RWPE2 (cell line): ENCODE measurements at regions not wholly inside any gene's neighbourhood (a gene's known extent, or its start where the extent isn't known, plus 50 kb on each side); places are given as distances from the start of the nearest gene placed in this dataset.

Experiments used
- ATAC-seq: fragments of 200-7000 bp; cut with Tn5 transposase; 3 replicates; pipeline ENCODE4 v1.9.1; 2021; ENCODE audit warnings: low read depth
- DNase-seq: peaks from one replicate; pipeline ENCODE4 v3.0.0-alpha.2; 2020; ENCODE audit warnings: low spot score
- H3K27ac ChIP-seq: fragments of 450-650 bp; 2 replicates; pipeline ENCODE4 v1.5.1; 2017; ENCODE audit warnings: mild to moderate bottlenecking; ENCODE audit not compliant: poor library complexity, severe bottlenecking
- H3K27me3 ChIP-seq: fragments of 250-450 bp; sonication (Bioruptor Pico); 2 replicates; pipeline ENCODE4 v1.5.1; 2021; ENCODE audit warnings: mild to moderate bottlenecking, moderate library complexity; ENCODE audit not compliant: insufficient read depth, poor library complexity, severe bottlenecking
- H3K36me3 ChIP-seq: fragments of 250-450 bp; sonication (Bioruptor Pico); 2 replicates; pipeline ENCODE4 v1.5.1; 2020; ENCODE audit warnings: low read depth, mild to moderate bottlenecking, moderate library complexity
- H3K4me1 ChIP-seq: fragments of 250-450 bp; sonication (Bioruptor Pico); 2 replicates; pipeline ENCODE4 v1.5.1; 2021; ENCODE audit warnings: mild to moderate bottlenecking, moderate library complexity; ENCODE audit not compliant: insufficient read depth, poor library complexity, severe bottlenecking
- H3K4me3 ChIP-seq: fragments of 250-450 bp; sonication (Bioruptor Pico); 2 replicates; pipeline ENCODE4 v1.5.1; 2021; ENCODE audit warnings: mild to moderate bottlenecking, moderate library complexity; ENCODE audit not compliant: severe bottlenecking
- H3K9me3 ChIP-seq: fragments of 250-450 bp; sonication (Bioruptor Pico); 2 replicates; pipeline ENCODE4 v1.5.1; 2021; ENCODE audit warnings: mild to moderate bottlenecking, moderate library complexity; ENCODE audit not compliant: severe bottlenecking
- TF ChIP-seq, protein P1 (sequence below): fragments of 450-650 bp; IDR thresholded peaks from one replicate; pipeline ENCODE4 v1.5.1; 2017; ENCODE audit warnings: mild to moderate bottlenecking, moderate library complexity; ENCODE audit not compliant: poor library complexity, severe bottlenecking

DNA sequence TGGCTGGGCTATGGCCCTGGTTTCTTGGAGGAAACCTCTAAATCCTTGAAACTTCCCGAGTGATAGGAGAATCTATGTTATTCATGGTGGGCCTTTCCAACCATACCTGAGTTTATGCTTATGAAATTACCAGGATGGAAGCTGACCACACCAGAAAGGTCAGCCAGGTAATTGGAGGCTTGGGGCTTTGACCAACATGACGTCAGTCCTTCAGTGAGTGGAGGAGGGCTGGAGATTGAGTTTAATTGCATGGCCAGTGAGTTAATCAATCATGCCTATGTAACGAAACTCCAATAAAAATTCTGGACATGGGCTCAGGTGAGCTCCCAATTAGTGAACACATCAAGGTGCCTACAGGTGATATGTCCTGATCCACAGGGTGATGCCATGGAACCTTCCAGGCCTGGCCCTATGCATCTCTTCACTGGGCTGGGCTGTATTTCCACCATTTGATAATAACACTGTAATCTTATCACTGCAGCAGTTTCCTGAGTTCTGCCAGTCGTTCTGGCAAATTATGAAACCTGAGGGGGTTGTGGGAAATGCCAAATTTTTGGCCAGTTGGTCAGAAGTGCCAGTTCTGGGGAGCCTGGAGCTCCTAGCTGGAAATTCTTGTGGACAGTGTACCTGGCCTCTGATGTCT is 106.5 kb downstream of the CDH26 start:
- peaks cover 25% of the 10 kb centered on the region for H3K4me1 ChIP-seq
- peaks cover 9% of the 10 kb centered on the region for H3K36me3 ChIP-seq
- no peak for ATAC-seq
- TF ChIP-seq, protein P1, sequence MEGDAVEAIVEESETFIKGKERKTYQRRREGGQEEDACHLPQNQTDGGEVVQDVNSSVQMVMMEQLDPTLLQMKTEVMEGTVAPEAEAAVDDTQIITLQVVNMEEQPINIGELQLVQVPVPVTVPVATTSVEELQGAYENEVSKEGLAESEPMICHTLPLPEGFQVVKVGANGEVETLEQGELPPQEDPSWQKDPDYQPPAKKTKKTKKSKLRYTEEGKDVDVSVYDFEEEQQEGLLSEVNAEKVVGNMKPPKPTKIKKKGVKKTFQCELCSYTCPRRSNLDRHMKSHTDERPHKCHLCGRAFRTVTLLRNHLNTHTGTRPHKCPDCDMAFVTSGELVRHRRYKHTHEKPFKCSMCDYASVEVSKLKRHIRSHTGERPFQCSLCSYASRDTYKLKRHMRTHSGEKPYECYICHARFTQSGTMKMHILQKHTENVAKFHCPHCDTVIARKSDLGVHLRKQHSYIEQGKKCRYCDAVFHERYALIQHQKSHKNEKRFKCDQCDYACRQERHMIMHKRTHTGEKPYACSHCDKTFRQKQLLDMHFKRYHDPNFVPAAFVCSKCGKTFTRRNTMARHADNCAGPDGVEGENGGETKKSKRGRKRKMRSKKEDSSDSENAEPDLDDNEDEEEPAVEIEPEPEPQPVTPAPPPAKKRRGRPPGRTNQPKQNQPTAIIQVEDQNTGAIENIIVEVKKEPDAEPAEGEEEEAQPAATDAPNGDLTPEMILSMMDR = no peak
- H3K27ac ChIP-seq = no peak overlapping the region
- no peaks in the 10 kb centered on the region for H3K27me3 ChIP-seq
- H3K9me3 ChIP-seq = no peaks in the 10 kb centered on the region
- H3K4me3 ChIP-seq = no peak overlapping the region
- no peak for DNase-seq

DNA sequence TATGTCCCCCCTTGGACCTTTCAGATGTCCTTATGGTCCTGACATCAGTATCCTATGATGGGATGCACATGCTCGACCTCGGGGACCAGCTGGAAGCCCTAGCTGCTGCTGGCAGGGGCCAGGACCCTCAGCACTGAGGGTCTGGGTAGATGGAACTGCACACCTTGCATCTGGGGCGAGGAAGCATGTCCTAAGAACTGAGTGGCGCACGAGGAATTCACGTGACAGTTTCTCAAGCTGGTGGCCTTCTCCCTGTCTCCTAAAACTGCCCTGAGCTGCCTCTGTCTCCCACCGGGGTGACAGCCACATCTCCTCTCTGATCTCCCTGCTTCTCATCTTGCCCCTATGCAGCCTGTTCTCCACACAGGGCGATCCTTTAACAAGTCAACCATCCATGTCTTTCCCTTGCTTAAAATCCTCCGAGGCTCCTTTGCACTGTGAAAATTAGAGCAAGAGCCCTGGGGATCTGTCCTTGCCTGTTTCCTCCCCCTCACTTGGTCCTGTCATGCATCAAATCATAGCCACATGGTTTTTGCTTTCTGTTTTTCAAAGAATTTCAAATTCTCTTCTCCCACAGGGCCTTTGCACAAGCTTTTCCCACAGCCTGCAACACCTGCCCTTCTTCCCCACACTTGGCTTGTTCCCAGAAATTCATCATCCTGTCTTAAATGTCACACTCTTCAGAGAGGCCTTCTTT is 107.7 kb downstream of the CDH26 start:
- TF ChIP-seq, protein P1 = no peak
- Histone ChIP-seq H3K4me1 (peaks cover 13% of the 10 kb centered on the region), H3K27ac (no peak overlapping the region), H3K27me3 (no peaks in the 10 kb centered on the region), H3K4me3 (no peak overlapping the region), H3K9me3 (no peaks in the 10 kb centered on the region), H3K36me3 (peaks cover 7% of the 10 kb centered on the region)
- no peak for ATAC-seq
- peak; percentile 68 for DNase-seq

DNA sequence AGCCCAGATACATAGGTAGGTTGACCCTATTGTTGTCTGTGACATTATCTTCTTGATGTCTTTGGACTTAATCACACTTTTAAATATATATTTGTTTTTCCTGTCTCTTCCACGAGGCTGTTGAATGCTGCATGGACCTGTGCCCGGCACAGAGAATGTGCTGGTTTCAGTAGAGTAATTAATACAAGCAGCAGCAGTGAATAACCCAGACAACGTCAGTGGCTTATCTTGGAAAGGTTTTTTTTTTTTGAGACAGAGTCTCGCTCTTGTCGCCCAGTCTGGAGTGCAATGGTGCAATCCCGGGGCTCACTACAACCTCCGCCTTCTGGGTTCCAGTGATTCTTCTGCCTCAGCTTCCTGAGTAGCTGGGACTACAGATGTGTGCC is 108.2 kb downstream of the CDH26 start:
- Histone ChIP-seq H3K9me3 (no peaks in the 10 kb centered on the region), H3K36me3 (peaks cover 7% of the 10 kb centered on the region), H3K27me3 (no peaks in the 10 kb centered on the region), H3K27ac (no peak overlapping the region), H3K4me1 (peaks cover 11% of the 10 kb centered on the region), H3K4me3 (no peak overlapping the region)
- ATAC-seq = no peak
- no peak for DNase-seq
- TF ChIP-seq, protein P1 = no peak

DNA sequence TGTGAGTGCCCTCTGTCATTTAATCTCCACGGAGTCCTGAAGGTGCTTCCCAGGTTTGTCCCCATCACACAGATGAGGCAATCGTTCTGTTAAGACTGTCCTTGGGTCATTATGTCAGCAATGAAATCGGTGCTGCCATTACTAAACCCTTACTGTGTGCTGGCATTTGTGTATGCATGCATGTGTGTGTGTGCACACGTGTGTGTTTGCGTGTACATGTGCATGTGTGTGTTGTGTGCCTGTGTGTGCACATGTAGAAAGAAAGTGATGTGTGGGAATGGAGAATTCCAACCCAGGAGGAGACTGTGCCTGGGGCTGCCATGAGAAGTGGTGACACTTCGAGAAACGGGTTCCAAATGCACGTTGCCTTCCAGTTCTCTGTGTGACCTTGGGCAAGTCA is 110.3 kb downstream of the CDH26 start:
- H3K36me3 ChIP-seq = peaks cover 16% of the 10 kb centered on the region
- H3K4me1 ChIP-seq = peaks cover 16% of the 10 kb centered on the region
- H3K4me3 ChIP-seq = no peak overlapping the region
- ATAC-seq = no peak
- no peak for DNase-seq
- no peaks in the 10 kb centered on the region for H3K27me3 ChIP-seq
- TF ChIP-seq, protein P1 = no peak
- no peak overlapping the region for H3K27ac ChIP-seq
- H3K9me3 ChIP-seq = no peaks in the 10 kb centered on the region

DNA sequence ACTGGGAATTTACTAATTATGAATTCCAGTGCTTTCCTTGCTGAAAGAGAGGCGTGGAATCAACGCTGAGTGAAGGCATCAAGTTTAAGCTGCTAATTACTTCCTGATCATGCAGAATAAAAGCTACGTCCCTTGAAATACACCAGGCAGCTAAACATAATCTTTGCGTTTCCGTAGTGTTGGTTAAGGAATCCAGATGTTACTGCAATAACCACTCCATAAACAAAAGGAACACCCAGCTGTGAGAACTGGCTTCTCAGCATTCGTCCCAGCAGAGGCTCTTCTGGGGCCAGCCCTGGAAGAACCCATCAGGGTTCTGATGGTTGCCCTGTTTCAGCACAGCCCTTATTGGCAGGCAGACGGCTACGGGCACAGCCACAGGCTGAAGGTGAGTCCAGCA is 111.4 kb downstream of the CDH26 start:
- Histone ChIP-seq H3K9me3 (no peaks in the 10 kb centered on the region), H3K27ac (no peak overlapping the region), H3K4me1 (peaks cover 16% of the 10 kb centered on the region), H3K4me3 (no peak overlapping the region), H3K36me3 (peaks cover 10% of the 10 kb centered on the region), H3K27me3 (no peaks in the 10 kb centered on the region)
- ATAC-seq = no peak
- TF ChIP-seq, protein P1 = no peak
- peak; percentile 67 for DNase-seq
